ENCODE measurements at regions not wholly inside any gene's neighbourhood (a gene's known extent, or its start where the extent isn't known, plus 50 kb on each side); places are given as distances from the start of the nearest gene placed in this dataset.

- H3K9me3 ChIP-seq = no peaks in the 10 kb centered on the region
- H3K4me3 ChIP-seq = no peak overlapping the region
- DNase-seq (ENCODE audit: low spot score) (no peak), ATAC-seq (ENCODE audit: insufficient number of reproducible peaks, low FRiP score, low read depth) (no peak)
- TF ChIP-seq CTCF (IDR thresholded peaks at IDR 0.05) = no peak
- H3K4me1 ChIP-seq (ENCODE audit: control insufficient read depth in 1 of 2, low read depth in 2 of 2) = no peaks in the 10 kb centered on the region
- H3K27ac ChIP-seq = no peak overlapping the region
- no peaks in the 10 kb centered on the region for H3K27me3 ChIP-seq (replicated peaks; ENCODE audit: insufficient read depth)
- H3K36me3 ChIP-seq = no peaks in the 10 kb centered on the region
Observed at GRCh38 chr16:86306811-86307513, 203.4 kb upstream of the FOXF1 start.

GRCh38 chr16:86307514-86307903 lies 202.8 kb upstream of the FOXF1 start:
- no peak for ATAC-seq (ENCODE audit: insufficient number of reproducible peaks, low FRiP score, low read depth)

GRCh38 chr16:86308514-86308913 lies 201.8 kb upstream of the FOXF1 start:
- Histone ChIP-seq H3K4me1 (ENCODE audit: control insufficient read depth in 1 of 2, low read depth in 2 of 2) (no peaks in the 10 kb centered on the region), H3K27me3 (replicated peaks; ENCODE audit: insufficient read depth) (no peaks in the 10 kb centered on the region), H3K27ac (no peak overlapping the region), H3K9me3 (no peaks in the 10 kb centered on the region), H3K36me3 (no peaks in the 10 kb centered on the region), H3K4me3 (no peak overlapping the region)
- DNase-seq (ENCODE audit: low spot score) = no peak
- no peak for TF ChIP-seq CTCF (IDR thresholded peaks at IDR 0.05)
- ATAC-seq (ENCODE audit: insufficient number of reproducible peaks, low FRiP score, low read depth) = no peak

More at GRCh38 chr16:86307514-86307903, 202.8 kb upstream of the FOXF1 start:
- Histone ChIP-seq H3K4me3 (no peak overlapping the region), H3K36me3 (no peaks in the 10 kb centered on the region), H3K4me1 (ENCODE audit: control insufficient read depth in 1 of 2, low read depth in 2 of 2) (no peaks in the 10 kb centered on the region), H3K27ac (no peak overlapping the region), H3K27me3 (replicated peaks; ENCODE audit: insufficient read depth) (no peaks in the 10 kb centered on the region), H3K9me3 (no peaks in the 10 kb centered on the region)
- no peak for DNase-seq (ENCODE audit: low spot score)
- no peak for TF ChIP-seq CTCF (IDR thresholded peaks at IDR 0.05)

- Histone ChIP-seq H3K27ac (no peak overlapping the region), H3K36me3 (no peaks in the 10 kb centered on the region), H3K27me3 (replicated peaks; ENCODE audit: insufficient read depth) (no peaks in the 10 kb centered on the region), H3K4me3 (no peak overlapping the region), H3K9me3 (no peaks in the 10 kb centered on the region), H3K4me1 (ENCODE audit: control insufficient read depth in 1 of 2, low read depth in 2 of 2) (no peaks in the 10 kb centered on the region)
- DNase-seq (ENCODE audit: low spot score) = no peak
- no peak for ATAC-seq (ENCODE audit: insufficient number of reproducible peaks, low FRiP score, low read depth)
- no peak for TF ChIP-seq CTCF (IDR thresholded peaks at IDR 0.05)
Observed at GRCh38 chr16:86313631-86314030, 196.7 kb upstream of the FOXF1 start.

- Histone ChIP-seq H3K4me3 (no peak overlapping the region), H3K27ac (no peak overlapping the region), H3K4me1 (ENCODE audit: control insufficient read depth in 1 of 2, low read depth in 2 of 2) (no peaks in the 10 kb centered on the region), H3K9me3 (no peaks in the 10 kb centered on the region), H3K27me3 (replicated peaks; ENCODE audit: insufficient read depth) (no peaks in the 10 kb centered on the region), H3K36me3 (no peaks in the 10 kb centered on the region)
- no peak for TF ChIP-seq CTCF (IDR thresholded peaks at IDR 0.05)
- DNase-seq (ENCODE audit: low spot score) (no peak), ATAC-seq (ENCODE audit: insufficient number of reproducible peaks, low FRiP score, low read depth) (no peak)
Observed at GRCh38 chr16:86314402-86315025, 195.8 kb upstream of the FOXF1 start.
